Stomach (tissue), 8 donors: ENCODE measurements at regions not wholly inside any gene's neighbourhood (a gene's known extent, or its start where the extent isn't known, plus 50 kb on each side); places are given as distances from the start of the nearest gene placed in this dataset.

Source experiments
- DNase-seq, 2 donors: peaks; one replicate each; pipeline versions ENCODE4 v3.0.0 to v3.0.0-alpha.2; 2013 to 2019
- H3K27ac ChIP-seq, 5 donors: fragments of 200-600 bp in 4 of 5; sonication (generic) in 4 of 5; one replicate each; pipeline ENCODE4 v1.5.1; 2013 to 2019; ENCODE audit warnings: mild to moderate bottlenecking in 1 of 5, moderate library complexity in 1 of 5
- H3K27me3 ChIP-seq, 3 donors: fragments of 200-600 bp; sonication (generic); one replicate each; pipeline ENCODE4 v1.5.1; 2017 to 2019; ENCODE audit warnings: mixed run types in 1 of 3
- H3K36me3 ChIP-seq, 4 donors: fragments of 200-600 bp; sonication (generic); 1 replicate in 3 of 4; 2 replicates in 1 of 4; pipeline ENCODE4 v1.5.1; 2016 to 2019
- H3K4me1 ChIP-seq, 4 donors: fragments of 200-600 bp; sonication (generic); one replicate each; pipeline ENCODE4 v1.5.1; 2016 to 2019
- H3K4me3 ChIP-seq, 4 donors: fragments of 200-600 bp; sonication (generic) in 3 of 4; one replicate each; pipeline ENCODE4 v1.5.1; 2016 to 2019; ENCODE audit warnings: mild to moderate bottlenecking in 1 of 4
- H3K9me3 ChIP-seq, 4 donors: fragments of 200-600 bp; sonication (generic); one replicate each; pipeline ENCODE4 v1.5.1; 2016 to 2019
- CTCF ChIP-seq, 7 experiments: fragments of 450-650 bp in 4 of 7; fragments of 200-600 bp in 3 of 7; sonication (generic) in 3 of 7; IDR thresholded peaks; one replicate each; pipeline ENCODE4 v1.5.1; 2016 to 2019; ENCODE audit warnings: antibody characterized with exemption in 7 of 7, control low read depth in 2 of 7, mild to moderate bottlenecking in 1 of 7
- EP300 ChIP-seq: sonication (generic); formaldehyde crosslinking; IDR thresholded peaks from one replicate; pipeline ENCODE4 v1.6.1; 2017; ENCODE audit warnings: antibody characterized with exemption
- POLR2A ChIP-seq, 4 donors: fragments of 450-650 bp; IDR thresholded peaks; one replicate each; pipeline ENCODE4 v1.6.1; 2016; ENCODE audit warnings: antibody characterized with exemption in 4 of 4, control low read depth in 2 of 4, mild to moderate bottlenecking in 1 of 4, moderate library complexity in 1 of 4
- POLR2AphosphoS5 ChIP-seq, 3 donors: sonication (generic); formaldehyde crosslinking; IDR thresholded peaks; one replicate each; pipeline ENCODE4 v1.6.1; 2016; ENCODE audit warnings: antibody characterized with exemption in 3 of 3
- WGBS, 5 donors: extraction: QIAGEN DNeasy Blood & Tissue Kit in 3 of 5; methylation state at CpG; one replicate each; pipeline versions ENCODE4 v1.1.5 to v1.1.7; 2013 to 2018; 5-methylcytosine and 5-hydroxymethylcytosine counted together
- intact Hi-C: fragments of 100-400 bp; cut with DNase I; formaldehyde crosslinking; loops from one replicate; pipeline ENCODE4 v1.15.1; 2023; ENCODE audit warnings: low total_unique reads
- donor health status: healthy with polysubstance abuse.
- donor health status: Bipolar disorder and iron deficiency.
- donor health status: healthy.

DNA sequence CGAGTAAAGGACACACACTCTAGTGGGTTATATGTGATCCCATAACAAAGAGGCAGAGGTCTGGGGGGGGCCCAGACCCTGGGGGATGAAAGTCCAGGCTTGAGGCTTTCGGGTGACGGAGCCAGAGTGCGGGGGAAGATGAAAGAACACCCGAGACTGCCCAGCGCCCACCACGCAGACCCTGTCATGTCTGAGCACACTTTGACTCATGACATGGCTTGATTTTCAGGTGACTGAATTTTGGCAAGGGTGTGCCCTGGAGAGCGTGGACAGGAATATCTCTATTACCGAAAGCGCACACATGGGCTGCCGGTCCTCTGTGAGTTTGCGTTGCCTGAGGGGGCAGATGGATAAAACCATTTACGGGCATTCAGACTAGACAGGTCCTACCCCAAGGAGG, 192.0 kb upstream of the SOX1 start:
- no peak overlapping the region for H3K4me3 ChIP-seq
- H3K27ac ChIP-seq, result no peak overlapping the region
- intact Hi-C loops, result no loop called here
- no peak for DNase-seq
- TF ChIP-seq CTCF (IDR thresholded peaks at IDR 0.05), result no peak
- no peak for TF ChIP-seq POLR2AphosphoS5 (IDR thresholded peaks at IDR 0.05)
- no peak for TF ChIP-seq EP300
- TF ChIP-seq POLR2A (IDR thresholded peaks at IDR 0.05), result no peak
- H3K4me1 ChIP-seq, result no peaks in the 10 kb centered on the region
- WGBS, 5 donors, result 76 to 93% (median 91%) methylated on average over 11 to 13 of the region's 13 CpGs
- no peaks in the 10 kb centered on the region for H3K36me3 ChIP-seq
- peaks cover 0 to 24% (median under 1%) of the 10 kb centered on the region in 3 donors for H3K27me3 ChIP-seq
- peaks cover 0 to 7% (median 2%) of the 10 kb centered on the region in 4 donors for H3K9me3 ChIP-seq

DNA sequence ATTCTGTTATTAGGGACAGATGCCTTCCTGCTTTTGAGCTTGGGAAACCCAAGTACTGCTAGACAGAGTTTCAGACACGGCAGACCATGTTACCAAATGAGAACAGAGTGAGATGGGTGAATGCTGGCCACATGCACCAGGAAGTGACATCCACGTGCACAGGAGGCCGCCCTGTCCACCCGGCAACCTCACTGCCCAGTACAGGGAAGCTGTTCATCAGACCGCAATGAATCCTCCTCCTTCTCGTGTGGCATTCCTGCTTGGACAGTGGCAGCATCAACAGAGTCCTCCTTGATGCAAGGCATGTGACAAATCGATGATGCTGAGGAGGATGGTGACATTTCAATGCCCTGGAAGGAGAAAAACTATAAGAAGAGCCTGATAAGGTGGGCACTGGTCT, 191.0 kb upstream of the SOX1 start:
- no peak for DNase-seq
- Histone ChIP-seq H3K36me3 (no peaks in the 10 kb centered on the region), H3K4me3 (no peak overlapping the region), H3K4me1 (no peaks in the 10 kb centered on the region), H3K27me3 (peaks cover 0 to 28% (median 4%) of the 10 kb centered on the region in 3 donors), H3K27ac (no peak overlapping the region), H3K9me3 (peaks cover 0 to 7% (median 2%) of the 10 kb centered on the region in 4 donors)
- intact Hi-C loops, result no loop called here
- no peak for TF ChIP-seq POLR2A (IDR thresholded peaks at IDR 0.05)
- no peak for TF ChIP-seq CTCF (IDR thresholded peaks at IDR 0.05)
- TF ChIP-seq EP300, result no peak
- TF ChIP-seq POLR2AphosphoS5 (IDR thresholded peaks at IDR 0.05), result no peak
- 63 to 75% (median 72%) methylated on average over 7 of the region's 7 CpGs for WGBS, 5 donors

DNA sequence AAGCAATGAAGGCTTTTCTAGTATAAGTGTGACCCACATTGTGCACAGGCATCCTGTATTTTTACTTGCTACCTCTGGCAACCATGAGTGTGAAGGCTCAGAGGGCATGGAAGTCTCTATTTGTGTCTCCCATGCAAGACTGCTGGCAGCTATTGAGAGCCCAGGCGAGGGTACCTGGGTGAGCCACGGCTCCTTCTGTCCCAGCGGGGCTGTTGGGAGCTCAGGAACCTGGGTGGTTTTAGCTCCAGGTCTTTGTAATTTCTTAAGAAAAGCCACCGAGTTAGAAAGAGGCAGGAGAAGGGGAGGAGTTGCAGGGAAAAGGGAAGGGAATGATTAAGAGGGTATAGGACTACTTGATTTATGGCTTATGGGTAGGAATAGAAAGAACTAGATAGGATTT, 190.4 kb upstream of the SOX1 start:
- intact Hi-C loops, result no loop called here
- WGBS, 5 donors, result 56 to 71% (median 67%) methylated on average over 4 of the region's 4 CpGs
- Histone ChIP-seq H3K4me3 (no peak overlapping the region), H3K27ac (no peak overlapping the region), H3K4me1 (no peaks in the 10 kb centered on the region), H3K27me3 (peaks cover 0 to 28% (median 4%) of the 10 kb centered on the region in 3 donors), H3K36me3 (no peaks in the 10 kb centered on the region), H3K9me3 (peaks cover 0 to 7% (median 2%) of the 10 kb centered on the region in 4 donors)
- no peak for DNase-seq
- no peak for TF ChIP-seq POLR2A (IDR thresholded peaks at IDR 0.05)

DNA sequence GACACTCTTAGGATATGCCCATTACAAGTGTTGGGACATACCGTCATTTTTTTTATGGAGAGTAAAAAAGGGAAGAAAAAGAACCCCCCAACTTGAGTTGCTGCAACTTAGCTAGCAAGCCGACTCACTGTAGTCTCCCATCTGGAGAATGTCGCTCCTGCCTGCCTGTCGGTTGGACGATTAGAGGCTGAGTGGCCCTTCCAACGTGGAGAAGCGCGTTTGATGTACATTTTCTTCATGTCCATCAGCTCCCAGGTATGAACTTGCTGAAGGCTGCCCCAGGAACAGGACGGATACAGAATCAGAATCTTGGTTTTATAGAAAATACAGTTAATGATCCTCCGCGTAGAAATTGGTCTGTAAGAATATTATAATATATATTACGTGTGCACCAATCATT, 189.0 kb upstream of the SOX1 start:
- no peak for DNase-seq
- intact Hi-C loops, result no loop called here
- H3K4me3 ChIP-seq, result no peak overlapping the region
- H3K36me3 ChIP-seq, result no peaks in the 10 kb centered on the region
- peaks cover 0 to 21% (median 4%) of the 10 kb centered on the region in 3 donors for H3K27me3 ChIP-seq
- WGBS, 5 donors, result 80 to 91% (median 85%) methylated on average over 12 of the region's 12 CpGs
- H3K9me3 ChIP-seq, result peaks cover 0 to 7% (median 2%) of the 10 kb centered on the region in 4 donors
- no peak overlapping the region for H3K27ac ChIP-seq
- no peaks in the 10 kb centered on the region for H3K4me1 ChIP-seq
- no peak for TF ChIP-seq EP300
- no peak for TF ChIP-seq POLR2A (IDR thresholded peaks at IDR 0.05)
- no peak for TF ChIP-seq CTCF (IDR thresholded peaks at IDR 0.05)
- TF ChIP-seq POLR2AphosphoS5 (IDR thresholded peaks at IDR 0.05), result no peak

- no peak overlapping the region for H3K4me3 ChIP-seq
- TF ChIP-seq POLR2A (IDR thresholded peaks at IDR 0.05) (no peak), EP300 (no peak), POLR2AphosphoS5 (IDR thresholded peaks at IDR 0.05) (no peak), CTCF (IDR thresholded peaks at IDR 0.05) (no peak)
- DNase-seq, result no peak
- H3K9me3 ChIP-seq, result peaks cover 0 to 7% (median 2%) of the 10 kb centered on the region in 4 donors
- intact Hi-C loops, result no loop called here
- peaks cover 0 to 17% (median 4%) of the 10 kb centered on the region in 3 donors for H3K27me3 ChIP-seq
- H3K36me3 ChIP-seq, result no peaks in the 10 kb centered on the region
- WGBS, 5 donors, result 43 to 53% (median 47%) methylated on average over 5 of the region's 5 CpGs
- no peak overlapping the region for H3K27ac ChIP-seq
- H3K4me1 ChIP-seq, result no peaks in the 10 kb centered on the region
Observed at GRCh38 chr13:111879719-111880118, 187.2 kb upstream of the SOX1 start.
